ENCODE measurements at regions not wholly inside any gene's neighbourhood (a gene's known extent, or its start where the extent isn't known, plus 50 kb on each side); places are given as distances from the start of the nearest gene placed in this dataset.

DNA sequence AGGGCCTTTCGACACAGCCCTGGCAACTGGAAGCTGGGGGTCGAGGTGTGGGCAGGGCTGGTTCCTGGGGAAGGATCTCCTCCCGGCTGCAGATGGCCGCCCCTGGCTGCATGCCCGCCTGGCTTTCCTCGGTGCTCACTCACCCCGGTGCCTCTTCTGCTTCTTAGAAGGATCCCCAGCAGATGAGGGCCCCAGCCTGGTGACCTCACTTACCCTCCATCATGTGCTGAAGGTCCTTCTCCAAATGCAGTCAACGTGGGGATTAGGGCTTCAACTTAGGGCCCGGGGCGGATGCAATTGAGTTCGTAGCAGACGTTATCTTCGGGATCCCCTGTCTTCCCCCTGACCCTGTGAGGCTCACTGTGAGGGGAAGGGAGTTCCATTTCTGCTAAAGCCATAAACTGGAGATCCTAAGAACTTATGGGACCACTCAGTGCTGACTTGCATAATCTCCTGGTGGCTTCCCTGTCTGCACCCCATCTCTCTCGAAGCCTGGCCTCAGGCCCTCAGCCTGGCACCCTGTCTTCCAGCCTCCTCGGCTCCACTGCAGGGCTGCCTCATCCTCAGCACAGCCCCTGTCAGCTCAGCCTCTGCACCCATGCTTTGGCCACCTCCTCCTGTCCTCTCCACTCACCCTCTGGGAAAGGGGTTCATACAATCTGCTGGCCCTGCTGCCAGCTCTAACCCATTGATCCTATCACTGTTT, 92.6 kb downstream of the THBS2 start:
- DNase-seq = no peak
- Histone ChIP-seq H2AK5ac (ENCODE audit: low read depth, low read length) (0 out of 2 replicates have a peak overlapping the region, but pooled peaks have one; percentile 37), H4K91ac (ENCODE audit: insufficient read depth, low read depth, low read length) (peak overlapping the region; percentile 99), H3K27me3 (ENCODE audit: control insufficient read depth, insufficient read depth, low read length) (no peaks in the 10 kb centered on the region), H3K23ac (ENCODE audit: low read depth, low read length) (no peak overlapping the region; the same call in 1 of the 2 replicates), H3K27ac (ENCODE audit: insufficient read depth, low read length) (peak overlapping the region; percentile 33; the same call in 1 of the 2 replicates), H3K4ac (ENCODE audit: low read depth, low read length) (peak overlapping the region; percentile 99), H2BK5ac (ENCODE audit: low read depth, low read length, poor library complexity, severe bottlenecking) (peak overlapping the region; percentile 31), H3K9ac (ENCODE audit: low read depth, low read length) (no peak overlapping the region), H3K36me3 (ENCODE audit: control insufficient read depth, insufficient read depth, low read length) (no peaks in the 10 kb centered on the region), H3K9me1 (ENCODE audit: insufficient read depth, low read length) (peaks cover 14% of the 10 kb centered on the region), H3K56ac (ENCODE audit: extremely low read depth, insufficient read depth, low read length) (no peak overlapping the region), H2AFZ (replicated peaks; ENCODE audit: low read length, poor library complexity) (peak overlapping the region; percentile 46), H2AK9ac (replicated peaks; ENCODE audit: low read depth, low read length, poor library complexity) (no peak overlapping the region), H3K18ac (ENCODE audit: low read depth, low read length) (peak overlapping the region; percentile 16; the same call in 1 of the 2 replicates), H3K9me3 (ENCODE audit: control insufficient read depth, insufficient read depth, low read length) (no peaks in the 10 kb centered on the region), H4K20me1 (ENCODE audit: insufficient read depth, low read length) (no peaks in the 10 kb centered on the region), H2BK20ac (ENCODE audit: low read depth, low read length) (peak overlapping the region; percentile 43), H4K8ac (ENCODE audit: low read depth in 2 of 2, low read length in 2 of 2) (peak overlapping the region; percentile 67 to 95; a peak in 3 of 4 replicates), H2BK120ac (ENCODE audit: low read depth, low read length) (peak overlapping the region; percentile 98), H3K4me3 (ENCODE audit: insufficient read depth, low read depth, low read length) (no peak overlapping the region), H3K4me1 (ENCODE audit: control insufficient read depth, insufficient read depth, low read length) (peaks cover 49% of the 10 kb centered on the region), H3K79me1 (ENCODE audit: low read depth in 1 of 2, low read length in 2 of 2) (peaks cover 2 to 25% of the 10 kb centered on the region in 2 experiments; a peak in 3 of 4 replicates), H4K5ac (ENCODE audit: low read depth, low read length) (peak overlapping the region; percentile 45), H3K4me2 (ENCODE audit: low read depth, low read length) (no peak overlapping the region), H3K14ac (replicated peaks; ENCODE audit: low read depth, low read length) (peak overlapping the region; percentile 56; the same call in 1 of the 2 replicates), H2BK15ac (ENCODE audit: low read depth, low read length) (peak overlapping the region; percentile 68; the same call in 1 of the 3 replicates)
- TF ChIP-seq FOS (IDR thresholded peaks at IDR 0.05; ENCODE audit: low read depth, low read length) = no peak
- peak; percentile 49; the same call in 1 of the 2 replicates for TF ChIP-seq CEBPB (IDR thresholded peaks at IDR 0.05; ENCODE audit: low read depth, low read length)
- in situ Hi-C loops (cut with MboI; ENCODE audit: low sequenced_read_pairs) (no loop called here), dilution Hi-C loops (cut with HindIII; ENCODE audit: low sequenced_read_pairs, unreplicated experiment) (no loop called here), intact Hi-C loops (cut with micrococcal nuclease) (no loop called here)
- ATAC-seq (ENCODE audit: low read depth) = no peak
- CTCF ChIA-PET = no interaction called here
- 94% methylated on average over 5 of the region's 15 CpGs; no CpG with 5 or more reads in 1 of the 2 experiments for WGBS, 2 experiments (ENCODE audit: extremely low coverage in 2 of 2, insufficient read length in 1 of 2)
- no TSS peak for BruUV-seq (replicated peaks)
- POLR2A ChIA-PET (ENCODE audit: unreplicated experiment) = no interaction called here
